HL-60 (cell line): ENCODE measurements at regions not wholly inside any gene's neighbourhood (a gene's known extent, or its start where the extent isn't known, plus 50 kb on each side); places are given as distances from the start of the nearest gene placed in this dataset.

Experiments
- DNase-seq, 2 experiments: peaks; one replicate each; pipeline ENCODE4 v3.0.0-alpha.2; 2010 to 2020; ENCODE audit warnings: low read depth in 1 of 2, low spot score in 1 of 2
- H3K27ac ChIP-seq: fragments of 250-450 bp; sonication (Bioruptor Pico); replicated peaks from 2 replicates; pipeline ENCODE4 v1.5.1; 2020; ENCODE audit warnings: mild to moderate bottlenecking, moderate library complexity
- H3K27me3 ChIP-seq: fragments of 250-450 bp; sonication (Bioruptor Pico); 2 replicates; pipeline ENCODE4 v1.5.1; 2021; ENCODE audit warnings: mild to moderate bottlenecking, moderate library complexity; ENCODE audit not compliant: insufficient read depth, poor library complexity, severe bottlenecking
- H3K4me3 ChIP-seq: replicated peaks from 2 replicates; pipeline ENCODE4 v1.5.1; 2011; ENCODE audit warnings: mild to moderate bottlenecking, control low read depth, low read length; ENCODE audit not compliant: insufficient read depth
- GABPA ChIP-seq: IDR thresholded peaks from 2 replicates; pipeline ENCODE4 v1.6.1; 2012; ENCODE audit warnings: low read depth
- POLR2AphosphoS5 ChIP-seq: IDR thresholded peaks from 2 replicates; pipeline ENCODE4 v1.6.1; 2012; ENCODE audit warnings: low read depth
- SPI1 ChIP-seq: IDR thresholded peaks from 2 replicates; pipeline ENCODE4 v1.6.1; 2012; ENCODE audit warnings: low read depth, mild to moderate bottlenecking, borderline replicate concordance
- TF ChIP-seq, protein P1 (sequence below): IDR thresholded peaks from one replicate; pipeline ENCODE4 v1.5.1; 2011; ENCODE audit warnings: low read length, control low read depth, inconsistent platforms; ENCODE audit not compliant: insufficient read depth
- TF ChIP-seq, protein P2 (sequence below): IDR thresholded peaks from 2 replicates; pipeline ENCODE4 v1.6.1; 2012; ENCODE audit warnings: low read depth; ENCODE audit not compliant: insufficient replicate concordance

DNA sequence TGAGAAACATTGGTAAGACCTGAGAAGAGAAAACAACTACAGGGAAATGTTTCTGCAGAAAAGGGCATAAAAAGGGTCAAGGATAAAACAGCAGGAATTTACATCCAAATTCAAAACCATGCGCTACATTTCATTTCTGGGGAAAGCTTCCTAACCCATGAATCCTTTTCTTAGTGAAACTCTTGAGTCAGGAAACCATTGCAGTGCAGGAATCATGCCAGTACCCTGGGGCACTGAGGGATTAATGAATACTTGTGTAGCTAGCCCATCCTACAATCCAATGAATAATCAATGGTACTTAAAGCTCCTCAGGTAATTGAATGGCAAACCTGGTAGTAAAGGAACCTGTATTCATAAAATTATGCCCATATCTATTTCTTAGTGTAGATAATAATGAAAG is 580.5 kb downstream of the TLE1 start:
- Histone ChIP-seq H3K4me3 (no peak overlapping the region), H3K27me3 (no peaks in the 10 kb centered on the region), H3K27ac (no peak overlapping the region)
- DNase-seq: no peak
- no peak for TF ChIP-seq POLR2AphosphoS5

DNA sequence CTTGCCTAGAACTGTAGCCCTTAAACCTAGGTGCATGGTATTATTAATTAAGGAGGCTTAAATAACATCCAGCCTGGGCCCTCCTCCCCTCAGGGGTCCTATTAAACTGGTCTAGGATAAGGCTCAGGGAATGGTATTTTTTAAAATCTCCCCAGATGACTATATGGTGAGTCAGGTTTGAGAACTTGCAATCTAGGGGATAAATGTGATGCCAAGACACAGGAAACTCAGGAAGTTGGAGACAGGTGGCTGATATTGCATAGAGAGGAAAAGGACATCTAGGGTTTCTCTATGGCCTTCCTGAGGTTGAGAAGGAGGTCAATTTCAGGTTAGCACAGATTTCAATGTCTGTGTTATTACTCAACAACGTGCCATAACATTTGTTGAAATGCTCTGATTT is 581.0 kb downstream of the TLE1 start:
- H3K4me3 ChIP-seq: no peak overlapping the region
- no peaks in the 10 kb centered on the region for H3K27me3 ChIP-seq
- no peak for DNase-seq
- TF ChIP-seq, protein P1, sequence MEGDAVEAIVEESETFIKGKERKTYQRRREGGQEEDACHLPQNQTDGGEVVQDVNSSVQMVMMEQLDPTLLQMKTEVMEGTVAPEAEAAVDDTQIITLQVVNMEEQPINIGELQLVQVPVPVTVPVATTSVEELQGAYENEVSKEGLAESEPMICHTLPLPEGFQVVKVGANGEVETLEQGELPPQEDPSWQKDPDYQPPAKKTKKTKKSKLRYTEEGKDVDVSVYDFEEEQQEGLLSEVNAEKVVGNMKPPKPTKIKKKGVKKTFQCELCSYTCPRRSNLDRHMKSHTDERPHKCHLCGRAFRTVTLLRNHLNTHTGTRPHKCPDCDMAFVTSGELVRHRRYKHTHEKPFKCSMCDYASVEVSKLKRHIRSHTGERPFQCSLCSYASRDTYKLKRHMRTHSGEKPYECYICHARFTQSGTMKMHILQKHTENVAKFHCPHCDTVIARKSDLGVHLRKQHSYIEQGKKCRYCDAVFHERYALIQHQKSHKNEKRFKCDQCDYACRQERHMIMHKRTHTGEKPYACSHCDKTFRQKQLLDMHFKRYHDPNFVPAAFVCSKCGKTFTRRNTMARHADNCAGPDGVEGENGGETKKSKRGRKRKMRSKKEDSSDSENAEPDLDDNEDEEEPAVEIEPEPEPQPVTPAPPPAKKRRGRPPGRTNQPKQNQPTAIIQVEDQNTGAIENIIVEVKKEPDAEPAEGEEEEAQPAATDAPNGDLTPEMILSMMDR: no peak
- TF ChIP-seq GABPA (no peak), POLR2AphosphoS5 (no peak), SPI1 (no peak)
- TF ChIP-seq, protein P2, sequence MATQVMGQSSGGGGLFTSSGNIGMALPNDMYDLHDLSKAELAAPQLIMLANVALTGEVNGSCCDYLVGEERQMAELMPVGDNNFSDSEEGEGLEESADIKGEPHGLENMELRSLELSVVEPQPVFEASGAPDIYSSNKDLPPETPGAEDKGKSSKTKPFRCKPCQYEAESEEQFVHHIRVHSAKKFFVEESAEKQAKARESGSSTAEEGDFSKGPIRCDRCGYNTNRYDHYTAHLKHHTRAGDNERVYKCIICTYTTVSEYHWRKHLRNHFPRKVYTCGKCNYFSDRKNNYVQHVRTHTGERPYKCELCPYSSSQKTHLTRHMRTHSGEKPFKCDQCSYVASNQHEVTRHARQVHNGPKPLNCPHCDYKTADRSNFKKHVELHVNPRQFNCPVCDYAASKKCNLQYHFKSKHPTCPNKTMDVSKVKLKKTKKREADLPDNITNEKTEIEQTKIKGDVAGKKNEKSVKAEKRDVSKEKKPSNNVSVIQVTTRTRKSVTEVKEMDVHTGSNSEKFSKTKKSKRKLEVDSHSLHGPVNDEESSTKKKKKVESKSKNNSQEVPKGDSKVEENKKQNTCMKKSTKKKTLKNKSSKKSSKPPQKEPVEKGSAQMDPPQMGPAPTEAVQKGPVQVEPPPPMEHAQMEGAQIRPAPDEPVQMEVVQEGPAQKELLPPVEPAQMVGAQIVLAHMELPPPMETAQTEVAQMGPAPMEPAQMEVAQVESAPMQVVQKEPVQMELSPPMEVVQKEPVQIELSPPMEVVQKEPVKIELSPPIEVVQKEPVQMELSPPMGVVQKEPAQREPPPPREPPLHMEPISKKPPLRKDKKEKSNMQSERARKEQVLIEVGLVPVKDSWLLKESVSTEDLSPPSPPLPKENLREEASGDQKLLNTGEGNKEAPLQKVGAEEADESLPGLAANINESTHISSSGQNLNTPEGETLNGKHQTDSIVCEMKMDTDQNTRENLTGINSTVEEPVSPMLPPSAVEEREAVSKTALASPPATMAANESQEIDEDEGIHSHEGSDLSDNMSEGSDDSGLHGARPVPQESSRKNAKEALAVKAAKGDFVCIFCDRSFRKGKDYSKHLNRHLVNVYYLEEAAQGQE: no peak
- H3K27ac ChIP-seq: no peak overlapping the region

DNA sequence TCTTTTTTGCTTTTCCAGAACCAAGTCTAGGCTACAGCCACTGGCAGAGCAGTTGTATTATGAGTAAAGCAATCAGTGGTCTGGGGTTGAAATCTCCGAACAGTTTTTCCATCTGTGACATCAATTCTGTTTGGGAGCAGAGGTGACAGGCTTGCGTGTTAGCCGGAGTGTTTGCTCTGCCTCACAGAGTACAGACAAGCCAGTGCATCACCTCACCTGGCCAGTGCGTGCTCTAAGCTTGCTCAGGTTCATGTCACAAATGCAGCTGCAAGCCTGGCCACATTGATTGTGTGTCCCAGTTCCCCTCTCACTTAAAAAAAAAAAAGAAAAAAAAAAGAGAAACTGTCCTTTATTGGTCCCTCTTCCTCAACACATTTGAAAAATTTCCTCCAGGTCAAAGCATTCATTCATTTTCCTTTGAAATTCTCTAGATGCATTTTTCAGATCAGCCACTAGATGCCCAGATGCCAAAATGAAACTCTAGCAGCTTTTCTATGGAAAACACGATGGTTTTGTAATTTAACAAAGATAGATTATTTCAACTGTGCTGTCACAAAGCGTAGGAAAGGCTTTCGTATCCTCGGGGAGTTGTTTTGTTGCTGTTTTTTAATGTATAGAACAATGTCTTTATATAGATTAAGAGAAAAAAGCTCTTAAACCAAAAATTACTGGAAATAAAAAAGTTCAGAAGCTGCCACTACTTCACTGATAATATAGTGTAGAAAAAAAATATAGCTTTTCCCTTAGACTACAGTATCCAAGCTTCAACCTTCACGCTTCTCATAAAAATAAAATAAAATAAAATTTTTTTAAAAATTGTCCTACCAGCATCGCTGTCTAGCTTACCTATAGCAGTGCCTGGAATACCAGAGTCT is 585.5 kb downstream of the TLE1 start:
- TF ChIP-seq, protein P1: peak; percentile 4
- TF ChIP-seq POLR2AphosphoS5: no peak
- TF ChIP-seq SPI1: no peak
- H3K27ac ChIP-seq: no peak overlapping the region
- DNase-seq: no peak
- H3K4me3 ChIP-seq: no peak overlapping the region
- H3K27me3 ChIP-seq: no peaks in the 10 kb centered on the region

DNA sequence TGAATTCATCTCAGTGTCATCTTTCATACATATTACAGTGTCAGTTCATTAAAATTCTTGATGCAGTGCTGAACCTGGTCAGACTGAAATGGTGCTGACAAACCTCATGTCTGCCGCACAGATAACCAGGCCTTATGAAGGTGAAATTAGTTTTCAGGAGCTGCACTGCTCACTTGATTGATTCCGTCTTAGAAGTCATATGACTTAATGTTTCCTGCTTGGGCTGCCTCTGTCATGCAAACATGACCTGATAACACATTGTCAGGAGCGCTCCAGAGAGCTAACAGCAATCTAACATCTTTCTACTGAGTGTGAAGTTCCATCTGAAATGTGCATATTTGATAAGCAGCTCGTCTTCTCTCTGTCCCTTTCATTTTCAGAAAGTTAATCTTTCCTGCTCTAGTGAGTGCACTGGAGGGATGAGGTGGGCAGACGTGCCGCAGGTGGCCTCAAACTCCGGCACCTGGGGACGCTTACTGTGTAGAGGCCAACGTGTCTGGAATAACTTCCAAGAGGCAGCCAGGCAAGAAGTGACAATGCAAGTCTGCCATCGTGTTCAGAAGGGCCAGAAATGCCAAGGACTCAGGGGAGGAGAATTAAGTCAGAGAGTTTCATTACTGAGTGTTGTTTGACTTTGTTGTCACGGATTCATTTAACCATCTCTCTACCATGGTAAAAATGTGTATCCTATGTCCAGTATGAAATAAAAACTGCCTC is 592.1 kb downstream of the TLE1 start:
- no peak overlapping the region for H3K4me3 ChIP-seq
- DNase-seq: no peak
- H3K27ac ChIP-seq: no peak overlapping the region
- no peaks in the 10 kb centered on the region for H3K27me3 ChIP-seq
- TF ChIP-seq GABPA: no peak
- TF ChIP-seq, protein P1: no peak

DNA sequence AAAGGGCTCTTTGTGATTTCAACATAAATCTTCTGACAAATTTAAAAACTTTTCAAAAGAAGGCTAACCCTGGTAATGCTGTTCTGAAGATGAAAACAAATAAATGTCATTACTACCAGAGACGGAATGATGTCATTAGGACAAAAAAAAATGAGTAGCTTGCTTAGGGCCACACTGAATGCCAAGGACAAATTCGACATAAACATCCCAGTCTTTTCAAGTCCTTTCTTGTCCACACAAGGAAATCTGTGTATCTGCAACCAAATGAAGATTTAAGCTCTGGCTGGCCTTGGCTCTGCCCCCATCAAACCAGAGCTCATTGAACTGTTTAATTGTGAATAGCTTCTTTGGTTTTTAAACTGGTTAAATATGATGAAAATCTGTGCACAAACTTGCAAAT is 592.7 kb downstream of the TLE1 start:
- H3K27me3 ChIP-seq: no peaks in the 10 kb centered on the region
- TF ChIP-seq, protein P2: no peak
- TF ChIP-seq SPI1 (no peak), GABPA (no peak), POLR2AphosphoS5 (no peak)
- TF ChIP-seq, protein P1: no peak
- no peak overlapping the region for H3K4me3 ChIP-seq
- DNase-seq: no peak
- no peak overlapping the region for H3K27ac ChIP-seq
